SK-N-SH treated with all-trans-retinoic acid at 6 μM for 48 hours (cell line): ENCODE measurements at regions not wholly inside any gene's neighbourhood (a gene's known extent, or its start where the extent isn't known, plus 50 kb on each side); places are given as distances from the start of the nearest gene placed in this dataset.

Source experiments
- ATAC-seq: fragments of 200-7000 bp; cut with Tn5 transposase; 3 replicates; pipeline ENCODE4 v1.9.1; 2020; ENCODE audit warnings: mild to moderate bottlenecking, moderate library complexity
- ARNTL ChIP-seq: fragments of 450-650 bp; formaldehyde crosslinking; IDR thresholded peaks from 2 replicates; pipeline ENCODE4 v1.5.0; 2020; ENCODE audit warnings: low read depth, mild to moderate bottlenecking, moderate library complexity, borderline replicate concordance
- BACH2 ChIP-seq: fragments of 250-450 bp; sonication (Bioruptor Pico); IDR thresholded peaks from 2 replicates; pipeline ENCODE4 v1.9.0; 2021; ENCODE audit warnings: mild to moderate bottlenecking, borderline replicate concordance
- CREB5 ChIP-seq: fragments of 250-450 bp; sonication (Bioruptor Pico); IDR thresholded peaks from 2 replicates; pipeline ENCODE4 v1.5.1; 2020; ENCODE audit warnings: low read depth, mild to moderate bottlenecking, moderate library complexity
- CSRNP3 ChIP-seq: fragments of 250-450 bp; sonication (Bioruptor Pico); IDR thresholded peaks from 2 replicates; pipeline ENCODE4 v1.5.1; 2021; ENCODE audit warnings: mild to moderate bottlenecking, moderate library complexity
- ESRRG ChIP-seq: fragments of 250-450 bp; sonication (Bioruptor Pico); IDR thresholded peaks from 2 replicates; pipeline ENCODE4 v1.6.1; 2021; ENCODE audit warnings: mild to moderate bottlenecking
- GLIS3 ChIP-seq: fragments of 250-450 bp; sonication (Bioruptor Pico); IDR thresholded peaks from 2 replicates; pipeline ENCODE4 v1.5.0; 2020; ENCODE audit warnings: mild to moderate bottlenecking, moderate library complexity
- ISL1 ChIP-seq: fragments of 250-450 bp; sonication (Bioruptor Pico); IDR thresholded peaks from 2 replicates; pipeline ENCODE4 v2.1.2; 2022; ENCODE audit warnings: mild to moderate bottlenecking, moderate library complexity
- POU6F1 ChIP-seq: fragments of 250-450 bp; sonication (Bioruptor Pico); IDR thresholded peaks from 2 replicates; pipeline ENCODE4 v1.8.0; 2021; ENCODE audit warnings: low read depth, mild to moderate bottlenecking, moderate library complexity, borderline replicate concordance
- PPARA ChIP-seq: fragments of 250-450 bp; sonication (Bioruptor Pico); IDR thresholded peaks from 2 replicates; pipeline ENCODE4 v1.5.0; 2020; ENCODE audit warnings: mild to moderate bottlenecking, borderline replicate concordance
- RARB ChIP-seq: fragments of 250-450 bp; sonication (Bioruptor Pico); IDR thresholded peaks from 2 replicates; pipeline ENCODE4 v1.8.0; 2021; ENCODE audit warnings: mild to moderate bottlenecking, moderate library complexity
- SNAI2 ChIP-seq: fragments of 250-450 bp; sonication (Bioruptor Pico); IDR thresholded peaks from 2 replicates; pipeline ENCODE4 v1.5.0; 2020; ENCODE audit warnings: mild to moderate bottlenecking, moderate library complexity
- TCF4 ChIP-seq: fragments of 250-450 bp; sonication (Bioruptor Pico); IDR thresholded peaks from 2 replicates; pipeline ENCODE4 v1.8.0; 2021; ENCODE audit warnings: mild to moderate bottlenecking, moderate library complexity, borderline replicate concordance
- TOX ChIP-seq: fragments of 250-450 bp; sonication (Bioruptor Pico); IDR thresholded peaks from 2 replicates; pipeline ENCODE4 v1.8.0; 2021; ENCODE audit warnings: mild to moderate bottlenecking, moderate library complexity, borderline replicate concordance
- TSHZ2 ChIP-seq: fragments of 250-450 bp; sonication (Bioruptor Pico); IDR thresholded peaks from 2 replicates; pipeline ENCODE4 v1.5.0; 2020; ENCODE audit warnings: mild to moderate bottlenecking, moderate library complexity
- ZC3H10 ChIP-seq: fragments of 250-450 bp; sonication (Bioruptor Pico); IDR thresholded peaks from 2 replicates; pipeline ENCODE4 v1.5.1; 2021; ENCODE audit warnings: mild to moderate bottlenecking, moderate library complexity
- ZFP3 ChIP-seq: fragments of 250-450 bp; sonication (Bioruptor Pico); IDR thresholded peaks from 2 replicates; pipeline ENCODE4 v1.5.0; 2020; ENCODE audit warnings: mild to moderate bottlenecking, moderate library complexity
- ZFP30 ChIP-seq: fragments of 450-650 bp; formaldehyde crosslinking; IDR thresholded peaks from 2 replicates; pipeline ENCODE4 v1.5.0; 2022; ENCODE audit warnings: mild to moderate bottlenecking, moderate library complexity
- ZNF565 ChIP-seq: fragments of 450-650 bp; formaldehyde crosslinking; conservative IDR thresholded peaks from 2 replicates; pipeline ENCODE4 v1.5.0; 2020; ENCODE audit warnings: low read depth, mild to moderate bottlenecking, moderate library complexity
- ZNF70 ChIP-seq: fragments of 450-650 bp; formaldehyde crosslinking; IDR thresholded peaks from 2 replicates; pipeline ENCODE4 v1.5.0; 2020; ENCODE audit warnings: mild to moderate bottlenecking, moderate library complexity
- ZNF8 ChIP-seq: fragments of 450-650 bp; formaldehyde crosslinking; IDR thresholded peaks from 2 replicates; pipeline ENCODE4 v1.5.0; 2020; ENCODE audit warnings: mild to moderate bottlenecking, moderate library complexity

- ATAC-seq = no peak
- TF ChIP-seq SNAI2 (CRISPR knock-in tag) (no peak), ESRRG (CRISPR knock-in tag) (no peak), CREB5 (CRISPR knock-in tag) (no peak), ZFP30 (CRISPR knock-in tag) (no peak), ZNF70 (CRISPR knock-in tag) (no peak), ZC3H10 (CRISPR knock-in tag) (no peak), ZNF8 (CRISPR knock-in tag) (no peak), ARNTL (no peak), BACH2 (CRISPR knock-in tag) (no peak), POU6F1 (CRISPR knock-in tag) (no peak)
These were observed 67.5 kb upstream of the ZMIZ1 start for GRCh38 chr10:79001082-79001885.

- TF ChIP-seq CSRNP3 (CRISPR knock-in tag) = no peak
- TF ChIP-seq TOX (CRISPR knock-in tag) = no peak
- no peak for TF ChIP-seq TSHZ2 (CRISPR knock-in tag)
- TF ChIP-seq ESRRG (CRISPR knock-in tag) = no peak
- TF ChIP-seq RARB (CRISPR knock-in tag) = no peak
- TF ChIP-seq CREB5 (CRISPR knock-in tag) = no peak
- no peak for TF ChIP-seq ZNF565
- TF ChIP-seq ISL1 (CRISPR knock-in tag) = no peak
- no peak for ATAC-seq
These were observed 66.4 kb upstream of the ZMIZ1 start for GRCh38 chr10:79002336-79002735.

- TF ChIP-seq PPARA (CRISPR knock-in tag) (no peak), TSHZ2 (CRISPR knock-in tag) (peak; percentile 23; the same call in 1 of the 2 replicates), ZFP3 (CRISPR knock-in tag) (no peak), ISL1 (CRISPR knock-in tag) (no peak), ARNTL (no peak), RARB (CRISPR knock-in tag) (no peak), ZNF565 (no peak), TCF4 (CRISPR knock-in tag) (0 out of 2 replicates have a peak, but pooled peaks have one; percentile 12), BACH2 (CRISPR knock-in tag) (no peak), ZC3H10 (CRISPR knock-in tag) (no peak), ESRRG (CRISPR knock-in tag) (no peak), CREB5 (CRISPR knock-in tag) (no peak), GLIS3 (no peak)
- ATAC-seq = peak; percentile 50
These were observed 65.3 kb upstream of the ZMIZ1 start for GRCh38 chr10:79003183-79004100.
